Hematopoietic multipotent progenitor cell treated with erythropoietin and hydrocortisone succinate and interleukin-3 and kit ligand, for 17 days (in vitro differentiated cells): ENCODE measurements at regions not wholly inside any gene's neighbourhood (a gene's known extent, or its start where the extent isn't known, plus 50 kb on each side); places are given as distances from the start of the nearest gene placed in this dataset.
"Not testable (repeated sequence)": the region's sequence is repeated elsewhere in the genome, so short reads cannot be mapped to it uniquely, and the experiment has no call there.

Experiments
- DNase-seq: peaks from one replicate; pipeline ENCODE4 v3.0.0-alpha.2; 2015; ENCODE audit warnings: low spot score

DNA sequence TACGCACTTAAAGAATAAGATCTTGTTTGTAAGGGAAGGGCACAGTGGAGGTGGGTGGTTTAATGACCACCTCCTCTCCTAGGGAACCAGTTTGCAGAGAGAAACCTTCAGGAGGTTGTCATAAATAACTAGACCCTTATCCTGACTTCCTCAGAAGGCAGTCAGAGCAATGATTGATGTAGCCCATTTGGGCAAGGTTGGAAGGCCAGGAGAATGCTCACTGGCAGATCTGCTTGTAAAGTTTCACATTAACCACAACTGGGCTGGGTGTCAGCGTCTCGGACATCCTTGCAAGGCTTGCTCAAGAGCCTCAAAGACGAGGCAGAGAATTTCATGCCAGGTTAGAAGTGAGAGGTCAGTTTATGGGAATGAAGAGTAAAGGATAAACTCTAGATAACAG, 87.6 kb upstream of the TRABD2B start:
- no peak for DNase-seq

DNA sequence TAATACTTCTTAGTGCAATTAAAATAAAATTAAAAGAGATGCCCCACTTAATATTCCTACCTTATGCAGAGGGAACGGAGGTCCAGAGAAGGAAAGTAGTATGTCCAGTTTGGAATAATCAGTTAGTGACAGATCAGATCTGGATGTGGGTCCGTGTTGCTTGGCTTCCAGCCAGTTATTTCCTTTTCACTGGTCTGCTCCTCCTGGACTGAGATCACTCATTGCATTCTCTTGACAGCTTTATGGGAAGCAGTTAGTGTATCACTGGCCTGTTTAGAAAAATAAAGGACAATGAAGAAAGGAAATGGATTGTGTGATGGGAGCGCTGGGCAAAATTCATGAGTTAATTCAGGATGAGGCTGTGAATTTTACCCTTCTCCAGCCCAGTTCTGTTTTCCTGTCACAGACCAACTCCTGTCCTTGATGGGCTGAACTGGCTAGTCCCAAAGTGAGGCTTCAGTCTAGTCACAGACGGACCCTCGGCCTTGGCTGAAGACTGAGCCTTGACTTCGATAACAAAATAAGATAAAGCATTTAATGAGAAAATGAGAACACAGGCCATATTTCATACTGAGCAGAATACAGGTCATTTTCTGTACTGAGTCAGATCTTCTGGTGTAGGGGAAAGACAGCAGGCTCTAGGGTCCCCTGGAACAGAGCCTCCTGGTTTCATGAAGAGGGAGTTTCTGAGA, 85.2 kb upstream of the TRABD2B start:
- DNase-seq, result no peak

DNA sequence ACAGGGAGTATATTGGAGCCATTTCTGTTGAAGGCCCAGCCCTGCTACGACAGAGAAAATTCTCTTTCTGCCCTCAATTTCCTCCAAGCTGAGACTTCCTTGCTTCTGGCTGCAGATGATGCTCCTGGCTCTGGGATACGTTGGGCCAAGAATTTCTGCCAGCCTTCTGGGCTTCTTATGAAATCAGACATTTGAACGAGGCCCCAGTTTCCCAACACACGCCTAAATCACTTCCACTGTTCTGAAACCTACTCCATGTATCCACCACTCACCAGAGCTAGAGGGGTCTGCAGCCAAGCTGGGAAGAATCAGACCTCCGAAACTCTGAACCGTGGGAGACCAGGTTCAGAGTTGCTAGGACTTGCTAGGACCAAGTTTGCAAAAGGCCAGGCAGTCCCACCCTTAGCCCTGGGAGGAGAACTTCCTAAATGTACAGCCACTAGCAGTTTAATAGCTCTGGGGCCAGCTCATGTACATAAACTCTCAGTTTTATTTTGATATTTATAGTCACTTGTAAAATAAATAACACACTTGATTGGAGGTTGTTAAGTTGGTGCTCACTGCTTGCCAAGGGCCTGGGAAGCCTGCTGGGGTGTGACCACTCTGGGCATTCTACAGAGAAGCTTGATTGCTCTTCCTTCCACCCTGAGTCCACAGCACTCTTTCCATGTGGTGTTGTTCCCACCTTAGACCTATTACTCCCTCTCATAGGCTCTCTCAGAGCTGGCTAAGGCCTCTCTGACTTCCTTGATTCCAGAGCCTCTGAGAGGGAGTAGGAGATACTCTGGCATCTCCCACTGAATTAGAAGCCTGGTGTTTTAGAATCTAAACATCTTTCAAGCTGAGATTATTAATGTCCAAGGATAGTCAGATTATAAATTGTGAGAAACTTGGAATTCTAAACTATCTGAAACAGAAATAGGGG, 83.4 kb upstream of the TRABD2B start:
- no peak for DNase-seq

DNA sequence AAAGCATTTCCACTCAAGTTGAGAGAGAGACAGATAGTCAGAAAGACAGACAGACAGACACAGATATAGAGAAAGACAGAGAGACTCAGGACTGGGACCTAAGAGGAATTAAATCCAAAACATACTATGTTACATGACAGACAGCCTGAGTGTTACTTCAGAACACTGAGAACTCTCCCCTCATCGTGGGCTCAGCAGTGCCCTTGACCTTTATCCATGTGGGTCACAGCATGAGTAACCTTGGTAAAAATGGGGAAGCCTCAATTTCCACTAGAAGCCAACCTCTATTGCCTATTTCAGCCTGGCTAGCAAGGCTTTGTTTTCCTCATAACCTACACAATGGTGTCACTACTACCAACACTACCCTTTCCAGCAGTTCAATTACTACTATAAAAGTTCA, 81.9 kb upstream of the TRABD2B start:
- no peak for DNase-seq

DNA sequence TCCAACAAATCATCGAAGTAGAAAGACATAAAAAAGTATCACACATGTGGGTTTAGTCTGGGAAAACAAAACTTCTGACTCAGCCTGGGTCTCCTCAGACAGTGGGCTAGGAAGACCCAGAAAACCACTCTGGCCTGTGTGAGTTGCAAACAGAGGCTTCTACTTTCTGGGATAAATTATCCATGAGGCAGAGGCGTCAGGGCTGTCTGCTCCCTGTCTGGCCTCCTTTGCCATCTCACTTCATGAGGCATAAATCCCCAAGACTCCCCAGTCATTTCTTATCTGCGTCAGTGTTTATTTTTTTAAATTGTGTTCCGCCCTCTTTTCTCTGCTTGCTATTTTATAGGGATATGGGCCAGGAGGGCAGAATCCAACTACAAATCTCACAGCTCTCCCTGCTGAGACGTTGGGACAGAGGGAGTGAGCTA, 80.6 kb upstream of the TRABD2B start:
- DNase-seq, result no peak

DNA sequence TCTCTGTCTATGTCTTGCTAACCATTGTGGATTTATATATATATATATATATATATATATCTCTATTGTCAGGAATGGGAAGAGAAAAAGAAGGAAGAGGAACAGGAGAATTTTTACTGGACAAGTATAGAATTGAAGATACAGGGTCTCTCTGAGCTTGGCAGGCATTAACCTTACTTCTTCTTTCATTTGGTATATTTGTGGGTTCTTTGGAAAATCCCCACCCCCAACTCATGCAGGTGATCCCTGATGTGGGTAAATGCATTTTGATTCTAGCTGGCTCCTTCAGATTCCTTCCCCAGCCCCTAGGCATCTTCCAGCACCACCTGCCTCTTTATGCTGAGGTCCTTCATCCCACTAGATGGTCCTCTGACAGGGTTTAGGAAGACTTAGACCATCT, 78.8 kb upstream of the TRABD2B start:
- DNase-seq, result no peak

DNA sequence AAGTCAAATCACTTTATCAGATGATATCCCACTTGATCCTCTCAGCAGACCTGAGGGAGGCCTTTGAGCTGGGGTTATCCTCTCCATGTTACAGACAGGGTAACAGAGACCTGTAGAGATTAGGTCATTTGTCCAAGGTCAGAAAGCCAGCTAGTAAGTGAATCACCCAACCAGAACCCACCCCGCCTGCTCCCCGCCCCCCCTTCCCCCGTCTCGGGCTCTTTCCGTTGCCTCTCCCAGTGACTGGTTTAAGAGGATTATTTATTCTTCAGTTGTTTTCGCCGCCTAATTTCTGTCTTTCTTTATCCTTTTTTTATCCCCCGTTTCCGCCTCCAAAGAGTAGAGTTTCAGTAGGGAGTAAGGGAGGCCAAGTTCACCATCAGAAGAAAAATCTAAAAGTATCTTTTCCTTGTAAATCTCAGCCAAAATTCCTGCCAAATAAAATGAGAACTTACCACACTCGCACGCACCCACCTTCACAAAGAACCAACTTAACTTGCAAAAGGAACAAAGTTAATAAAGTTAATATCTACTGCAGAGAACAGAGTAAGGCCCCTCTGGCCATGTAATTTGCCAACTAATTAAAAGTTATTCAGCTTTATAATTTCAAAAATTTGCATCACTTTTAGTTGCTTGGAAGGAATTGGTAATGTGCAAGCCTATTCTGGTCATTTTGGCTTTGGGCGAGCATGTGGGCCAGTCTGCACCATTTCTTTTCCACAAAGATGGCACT, 76.8 kb upstream of the TRABD2B start:
- no peak for DNase-seq

DNA sequence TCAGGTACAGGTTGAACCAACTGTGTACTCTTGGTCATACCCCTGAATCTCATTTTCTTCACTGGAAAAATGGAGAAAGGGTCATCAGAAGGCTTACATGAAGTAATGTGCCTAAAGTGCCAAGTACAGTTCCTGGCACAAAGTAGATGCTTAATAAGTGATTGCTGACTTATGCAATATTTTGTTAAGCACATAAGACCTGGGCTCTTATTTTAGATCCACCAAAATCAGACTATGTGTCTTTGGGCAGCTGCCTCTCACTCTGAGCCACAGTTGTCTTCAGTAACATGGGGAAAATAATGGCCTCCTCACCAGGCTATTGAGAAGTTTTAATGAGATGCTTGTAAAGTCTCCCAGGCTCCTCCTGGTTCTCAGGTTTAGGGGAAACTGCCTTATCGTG, 74.3 kb upstream of the TRABD2B start:
- DNase-seq, result no peak

DNA sequence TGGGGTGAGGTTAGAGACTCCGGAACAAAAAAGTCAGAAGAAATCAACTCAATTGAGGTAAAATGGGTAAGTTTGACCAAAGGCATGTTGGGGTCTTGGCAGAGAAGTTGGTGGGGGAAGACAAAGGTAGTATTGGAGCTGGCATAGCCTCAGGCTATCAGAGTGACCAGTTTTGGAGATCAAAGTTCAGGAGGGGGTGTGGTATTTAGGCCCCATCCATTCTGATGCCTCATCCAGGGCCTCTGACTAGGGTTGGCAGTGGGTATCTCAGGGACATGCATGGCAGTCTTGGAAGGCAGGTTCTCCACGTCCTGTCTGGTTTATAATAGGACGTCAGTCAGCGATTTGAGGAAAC, 73.2 kb upstream of the TRABD2B start:
- no peak for DNase-seq

DNA sequence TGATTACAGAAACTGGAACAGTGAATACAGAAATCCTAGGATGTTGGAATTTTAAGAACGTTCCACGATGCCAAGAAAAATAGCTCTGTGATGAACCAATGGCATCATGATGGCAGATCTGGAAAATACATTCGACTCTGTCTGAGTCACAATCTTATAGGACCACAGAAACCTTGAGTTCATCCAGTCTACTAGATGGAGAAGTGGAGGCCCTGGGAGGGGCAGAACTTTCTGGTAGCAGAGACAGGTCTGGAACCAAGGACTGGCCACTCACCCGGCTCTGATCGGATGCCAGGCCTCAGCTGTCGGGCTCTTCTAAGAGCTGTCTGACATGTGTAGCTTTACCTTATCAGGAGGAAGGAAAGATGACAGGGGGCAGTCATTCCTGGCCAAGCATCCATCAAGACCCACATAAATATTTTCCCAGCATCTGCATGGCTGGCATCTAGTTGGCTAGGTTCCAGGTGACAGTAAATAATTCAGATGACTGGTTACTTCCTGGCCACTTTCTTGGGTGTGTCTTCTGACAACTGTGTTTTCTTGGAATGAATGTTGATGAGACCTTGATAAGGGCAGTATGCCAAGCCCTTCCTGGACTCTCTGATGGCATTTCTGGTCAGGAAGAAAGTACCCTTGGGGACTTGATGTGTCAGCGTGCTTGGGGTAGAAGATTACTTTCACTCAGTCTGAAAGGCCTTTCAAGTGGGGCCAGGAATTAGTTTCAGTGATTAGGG, 72.6 kb upstream of the TRABD2B start:
- no peak for DNase-seq

DNA sequence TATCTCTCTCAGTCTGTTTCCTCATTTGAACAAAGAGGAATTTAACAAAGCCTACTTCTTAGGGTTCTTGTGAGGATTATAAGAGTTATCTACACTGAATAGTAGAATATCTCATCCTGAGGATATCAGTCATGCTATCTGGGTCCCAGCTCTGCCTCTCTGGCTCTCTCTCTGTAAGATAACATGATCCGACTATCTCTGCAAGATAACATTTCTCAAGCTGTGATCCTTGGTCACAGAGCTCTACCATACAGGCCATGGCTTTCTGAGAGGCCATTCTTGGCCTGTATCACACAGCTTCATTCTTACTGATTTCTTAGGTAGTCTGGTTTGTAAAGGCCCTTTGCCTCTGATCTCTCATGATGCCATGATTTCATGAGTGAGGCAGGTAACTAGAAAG, 71.0 kb upstream of the TRABD2B start:
- DNase-seq, result no peak

DNA sequence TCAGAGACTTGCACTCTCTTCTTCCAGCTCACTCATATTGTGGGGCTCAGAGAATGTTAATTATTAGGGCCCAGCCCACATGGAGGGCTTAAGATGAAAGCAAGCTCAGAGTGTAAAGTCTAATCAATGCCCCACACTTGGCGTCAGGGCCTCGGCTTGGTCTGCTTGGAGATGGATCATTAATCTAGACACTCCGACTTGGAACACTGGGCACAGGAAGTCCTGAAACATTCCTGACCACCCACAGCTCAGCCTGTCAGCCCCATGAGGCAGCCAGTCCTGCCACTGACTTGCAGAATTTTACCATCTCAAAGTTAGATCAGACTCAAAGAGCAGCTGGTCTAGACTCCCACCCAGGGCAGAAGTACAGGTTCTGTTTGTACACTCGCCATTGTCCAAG, 69.8 kb upstream of the TRABD2B start:
- DNase-seq, result no peak

DNA sequence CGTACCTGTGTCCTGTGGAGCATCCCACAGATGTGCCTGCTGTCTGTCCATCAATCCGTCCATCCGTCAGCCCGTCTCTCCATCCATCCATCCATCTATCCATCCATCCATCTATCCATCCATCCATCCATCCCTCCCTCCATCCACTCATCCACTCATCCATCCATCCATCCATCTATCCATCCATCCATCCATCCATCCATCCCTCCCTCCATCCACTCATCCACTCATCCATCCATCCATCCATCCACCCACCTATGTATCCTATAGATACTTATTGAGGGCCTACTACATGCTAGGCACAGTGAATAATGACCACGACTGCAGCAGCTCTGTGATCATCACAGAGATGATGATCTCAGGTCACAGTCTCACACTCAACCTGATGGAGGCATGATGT, 67.5 kb upstream of the TRABD2B start:
- not testable (repeated sequence) for DNase-seq

DNA sequence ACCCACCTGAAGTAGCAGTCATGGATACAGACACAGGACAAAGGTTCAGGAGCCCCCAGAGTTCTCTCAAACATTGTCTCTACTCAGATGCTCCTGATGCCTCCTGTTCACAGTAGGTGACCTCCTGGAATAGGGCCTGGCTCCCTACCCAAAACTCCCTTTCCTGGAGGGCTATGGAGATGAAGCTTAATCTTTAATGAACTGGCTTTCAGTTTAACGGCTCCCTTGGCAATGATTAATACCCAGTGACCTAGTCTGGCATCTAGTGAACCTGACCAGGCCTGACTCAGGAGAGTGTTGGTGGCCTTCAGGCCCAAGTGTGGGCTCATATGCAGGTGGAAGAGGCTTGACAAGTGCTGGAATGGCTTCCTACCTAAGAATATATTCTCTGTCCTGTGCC, 65.2 kb upstream of the TRABD2B start:
- DNase-seq, result no peak

DNA sequence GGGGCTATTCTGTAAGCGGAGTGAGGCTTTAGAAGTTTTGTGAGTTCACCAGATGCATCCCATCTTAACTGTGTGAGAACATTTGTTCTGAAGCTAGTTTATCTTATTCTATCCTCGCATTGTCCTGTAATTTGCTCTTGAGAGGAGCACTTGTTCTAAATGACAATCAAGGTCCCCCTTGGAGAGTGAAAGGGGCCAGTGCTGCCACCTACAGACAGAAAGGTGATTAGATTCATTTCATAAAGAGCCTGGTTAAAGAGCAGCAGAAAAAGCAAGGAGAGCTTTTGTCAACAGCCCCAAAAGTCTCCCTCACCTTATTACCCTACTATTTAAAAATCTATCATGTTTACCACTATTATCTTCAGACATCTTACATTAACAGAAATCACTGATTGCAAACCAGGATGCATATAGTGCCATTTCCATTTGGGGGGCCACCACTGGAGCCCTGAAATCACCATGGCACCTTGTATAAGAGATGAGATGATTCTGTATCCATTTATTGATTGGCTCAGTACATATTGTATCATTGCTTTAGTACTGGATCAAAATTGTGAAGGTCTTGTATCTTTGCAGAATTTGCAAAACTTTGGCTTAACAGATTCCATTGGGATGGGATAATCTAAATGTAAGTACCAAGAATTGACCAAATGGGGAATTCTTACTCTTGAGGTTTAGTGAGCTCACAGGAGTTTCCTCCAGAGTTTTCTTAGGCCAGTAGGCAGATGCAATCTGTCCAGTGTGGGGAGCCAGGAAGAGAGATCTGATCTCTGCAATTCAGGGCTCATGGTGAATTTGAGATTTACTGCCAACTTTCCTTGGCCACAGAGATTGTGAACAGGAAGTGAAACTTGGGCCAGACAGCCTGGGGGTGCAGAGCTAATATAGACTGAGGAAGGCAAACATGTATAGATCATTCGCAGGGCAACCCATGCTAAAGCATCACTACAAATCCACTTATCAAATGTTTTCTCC, 64.3 kb upstream of the TRABD2B start:
- no peak for DNase-seq

DNA sequence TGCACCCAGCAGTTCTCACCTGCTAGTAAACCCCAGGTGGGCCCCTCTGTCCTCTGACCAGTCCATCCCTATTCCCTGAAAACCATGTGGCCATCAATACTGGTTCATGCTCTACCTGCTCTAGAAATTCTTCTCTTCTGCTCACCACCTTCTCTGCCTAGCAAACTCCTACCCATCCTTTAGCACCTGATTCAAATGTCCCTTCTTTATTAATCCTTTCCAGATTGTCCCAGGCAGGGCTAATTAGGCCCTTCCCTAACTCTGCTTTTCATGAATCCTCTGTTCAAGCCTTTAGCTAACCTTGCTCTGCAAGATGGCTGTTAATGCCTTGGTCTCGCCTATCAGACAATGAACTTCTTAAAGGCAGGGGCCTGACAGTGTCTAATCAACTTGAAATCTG, 62.1 kb upstream of the TRABD2B start:
- DNase-seq, result no peak

DNA sequence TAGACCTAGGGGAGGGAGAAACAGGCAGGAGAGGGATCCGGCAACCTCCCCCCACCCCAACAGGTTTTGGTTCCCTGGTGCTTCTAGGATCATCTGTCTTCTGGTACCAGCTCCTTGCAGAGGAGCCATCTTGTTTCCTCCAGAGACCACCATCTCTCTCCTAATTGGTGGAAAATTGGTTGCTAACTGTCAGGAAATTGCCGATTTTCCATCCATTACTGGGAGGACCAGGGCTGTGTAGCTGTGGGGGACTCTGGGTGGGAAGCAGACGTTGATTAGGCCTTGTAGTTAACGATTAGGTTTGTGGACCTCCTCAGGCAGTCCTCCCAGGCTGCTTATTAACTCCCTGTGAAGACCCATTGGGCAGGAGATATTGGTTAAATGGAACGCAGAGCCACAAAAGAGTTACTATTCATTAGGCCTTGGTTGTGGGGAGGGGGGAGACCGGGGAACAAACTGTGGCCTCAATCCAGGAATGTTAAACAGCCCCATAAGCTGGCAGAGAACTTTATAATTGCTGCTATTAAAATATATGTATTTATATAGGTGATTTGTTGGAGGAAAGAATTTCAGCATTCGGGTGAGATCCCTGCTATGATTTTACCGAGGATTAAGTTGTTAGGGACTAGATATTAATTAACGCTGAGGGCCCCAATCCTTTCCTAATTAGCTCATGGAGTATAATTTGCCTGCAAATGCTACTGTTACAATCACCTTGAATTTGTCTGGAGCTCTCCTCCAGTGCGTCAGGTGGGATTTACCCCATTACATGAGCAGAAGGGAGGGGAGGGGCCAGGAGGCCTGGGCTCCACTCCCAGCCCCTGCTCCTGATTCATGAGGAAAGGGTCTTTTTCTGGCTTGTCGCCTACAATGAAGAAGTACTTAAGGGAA, 61.2 kb upstream of the TRABD2B start:
- no peak for DNase-seq

DNA sequence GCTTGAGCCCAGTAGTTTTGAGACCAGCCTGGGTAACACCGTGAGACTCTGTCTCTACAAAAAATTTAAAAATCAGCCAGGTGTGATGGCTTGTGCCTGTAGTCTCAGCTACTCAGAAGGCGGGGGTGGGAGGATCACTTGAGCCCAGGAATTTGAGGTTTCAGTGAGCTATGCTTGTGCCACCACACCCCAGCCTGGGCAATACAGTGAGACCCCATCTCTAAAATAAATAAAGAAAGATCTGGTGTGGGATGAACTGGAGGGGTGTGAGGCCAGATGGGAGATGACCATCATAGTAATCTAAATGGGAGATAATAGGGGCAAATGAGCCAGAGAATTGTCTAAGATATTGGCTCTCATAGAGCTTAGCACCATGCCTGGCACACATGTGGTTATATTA, 60.1 kb upstream of the TRABD2B start:
- DNase-seq, result no peak

DNA sequence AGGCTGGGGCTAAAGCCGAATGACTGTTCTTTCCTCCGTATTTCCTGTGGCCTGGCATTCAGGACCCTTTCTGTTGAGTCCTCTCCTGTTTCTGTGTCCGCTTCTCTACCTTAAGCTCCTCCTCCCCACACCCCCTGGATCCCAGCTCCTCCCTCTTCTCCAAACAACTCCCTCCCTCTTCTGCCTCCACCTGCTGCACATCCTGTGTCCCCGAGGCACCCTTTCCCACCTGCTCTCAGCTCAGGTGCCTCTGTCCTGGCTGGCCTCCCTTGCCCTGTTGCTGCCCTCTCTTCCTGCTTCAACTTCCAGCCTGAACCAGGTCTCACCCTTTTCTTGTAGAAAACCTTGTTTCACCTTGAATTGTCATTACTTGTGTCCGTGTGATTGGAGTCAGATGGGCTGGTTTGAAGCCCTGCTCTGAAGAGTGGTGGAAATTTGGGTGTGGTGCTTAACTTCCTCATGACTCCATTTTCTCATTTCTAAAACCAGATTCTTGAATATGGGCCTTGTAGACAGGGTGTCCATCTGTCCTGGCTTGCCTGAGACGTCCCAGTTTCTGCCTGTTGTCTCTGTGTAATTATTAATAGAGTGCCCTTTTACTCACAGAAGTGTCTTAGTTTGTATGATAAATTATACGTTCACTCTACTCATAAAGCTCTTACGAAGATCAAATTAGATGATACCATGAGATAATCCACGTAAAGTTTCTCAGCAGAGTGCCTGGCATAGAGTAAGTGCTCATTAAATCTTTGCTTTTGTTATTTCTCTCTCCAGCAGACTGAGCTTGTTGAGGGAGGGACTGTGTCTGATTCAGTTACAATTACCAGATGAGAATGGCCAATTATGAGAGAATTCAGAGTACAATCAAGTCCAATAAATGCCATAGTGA, 58.9 kb upstream of the TRABD2B start:
- no peak for DNase-seq
